RWPE2 (cell line): ENCODE measurements at regions not wholly inside any gene's neighbourhood (a gene's known extent, or its start where the extent isn't known, plus 50 kb on each side); places are given as distances from the start of the nearest gene placed in this dataset.

Experiments used
- ATAC-seq: fragments of 200-7000 bp; cut with Tn5 transposase; 3 replicates; pipeline ENCODE4 v1.9.1; 2021; ENCODE audit warnings: low read depth
- DNase-seq: peaks from one replicate; pipeline ENCODE4 v3.0.0-alpha.2; 2020; ENCODE audit warnings: low spot score
- H3K27ac ChIP-seq: fragments of 450-650 bp; 2 replicates; pipeline ENCODE4 v1.5.1; 2017; ENCODE audit warnings: mild to moderate bottlenecking; ENCODE audit not compliant: poor library complexity, severe bottlenecking
- H3K27me3 ChIP-seq: fragments of 250-450 bp; sonication (Bioruptor Pico); 2 replicates; pipeline ENCODE4 v1.5.1; 2021; ENCODE audit warnings: mild to moderate bottlenecking, moderate library complexity; ENCODE audit not compliant: insufficient read depth, poor library complexity, severe bottlenecking
- H3K36me3 ChIP-seq: fragments of 250-450 bp; sonication (Bioruptor Pico); 2 replicates; pipeline ENCODE4 v1.5.1; 2020; ENCODE audit warnings: low read depth, mild to moderate bottlenecking, moderate library complexity
- H3K4me1 ChIP-seq: fragments of 250-450 bp; sonication (Bioruptor Pico); 2 replicates; pipeline ENCODE4 v1.5.1; 2021; ENCODE audit warnings: mild to moderate bottlenecking, moderate library complexity; ENCODE audit not compliant: insufficient read depth, poor library complexity, severe bottlenecking
- H3K4me3 ChIP-seq: fragments of 250-450 bp; sonication (Bioruptor Pico); 2 replicates; pipeline ENCODE4 v1.5.1; 2021; ENCODE audit warnings: mild to moderate bottlenecking, moderate library complexity; ENCODE audit not compliant: severe bottlenecking
- H3K9me3 ChIP-seq: fragments of 250-450 bp; sonication (Bioruptor Pico); 2 replicates; pipeline ENCODE4 v1.5.1; 2021; ENCODE audit warnings: mild to moderate bottlenecking, moderate library complexity; ENCODE audit not compliant: severe bottlenecking
- CTCF ChIP-seq: fragments of 450-650 bp; IDR thresholded peaks from one replicate; pipeline ENCODE4 v1.5.1; 2017; ENCODE audit warnings: mild to moderate bottlenecking, moderate library complexity; ENCODE audit not compliant: poor library complexity, severe bottlenecking

GRCh38 chr11:104614117-104614680, 284.1 kb downstream of the CASP12 start:
- Histone ChIP-seq H3K36me3 (no peaks in the 10 kb centered on the region), H3K4me3 (no peak overlapping the region), H3K4me1 (no peaks in the 10 kb centered on the region), H3K27ac (no peak overlapping the region), H3K27me3 (peaks cover under 1% of the 10 kb centered on the region), H3K9me3 (no peaks in the 10 kb centered on the region)
- no peak for DNase-seq
- ATAC-seq, result no peak
- no peak for TF ChIP-seq CTCF

DNA sequence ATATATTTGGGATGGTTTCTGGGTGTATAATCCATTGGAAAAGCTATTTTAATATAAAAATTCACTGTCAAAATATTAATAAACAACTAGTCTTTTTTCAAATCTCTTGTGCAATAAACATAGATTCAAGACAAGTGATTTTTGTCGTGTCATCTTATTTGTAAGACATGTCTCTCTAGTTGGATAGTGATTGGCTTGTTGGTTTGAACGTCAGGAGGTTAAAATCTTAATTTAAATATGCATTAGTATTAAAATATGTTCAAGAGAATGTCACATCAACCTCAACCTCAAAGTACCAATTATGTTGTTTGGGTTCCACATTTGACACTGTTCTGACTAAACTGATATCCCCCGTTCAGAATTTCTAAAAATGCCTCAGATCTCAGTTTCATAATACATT, 287.6 kb downstream of the CASP12 start:
- H3K27me3 ChIP-seq, result no peaks in the 10 kb centered on the region
- H3K27ac ChIP-seq, result no peak overlapping the region
- no peaks in the 10 kb centered on the region for H3K36me3 ChIP-seq
- DNase-seq (no peak), ATAC-seq (no peak)
- no peaks in the 10 kb centered on the region for H3K9me3 ChIP-seq
- no peaks in the 10 kb centered on the region for H3K4me1 ChIP-seq
- no peak for TF ChIP-seq CTCF
- H3K4me3 ChIP-seq, result no peak overlapping the region

GRCh38 chr11:104609311-104610085, 288.8 kb downstream of the CASP12 start:
- Histone ChIP-seq H3K4me1 (no peaks in the 10 kb centered on the region), H3K27me3 (no peaks in the 10 kb centered on the region), H3K9me3 (no peaks in the 10 kb centered on the region), H3K27ac (no peak overlapping the region), H3K36me3 (no peaks in the 10 kb centered on the region), H3K4me3 (no peak overlapping the region)
- ATAC-seq (peak; percentile 88), DNase-seq (no peak)
- TF ChIP-seq CTCF, result peak; percentile 83

- no peak overlapping the region for H3K4me3 ChIP-seq
- TF ChIP-seq CTCF, result no peak
These were observed 295.6 kb downstream of the CASP12 start for GRCh38 chr11:104602643-104603042.

More at GRCh38 chr11:104602643-104603042, 295.6 kb downstream of the CASP12 start:
- Histone ChIP-seq H3K4me1 (no peaks in the 10 kb centered on the region), H3K9me3 (no peaks in the 10 kb centered on the region), H3K27me3 (no peaks in the 10 kb centered on the region), H3K27ac (no peak overlapping the region), H3K36me3 (no peaks in the 10 kb centered on the region)
- 0 out of 3 replicates have a peak, but pooled peaks have one; percentile 19 for ATAC-seq
- no peak for DNase-seq
